Hepatocyte (in vitro differentiated cells): ENCODE measurements at regions not wholly inside any gene's neighbourhood (a gene's known extent, or its start where the extent isn't known, plus 50 kb on each side); places are given as distances from the start of the nearest gene placed in this dataset.

ENCODE experiments used
- DNase-seq: peaks from one replicate; pipeline ENCODE4 v3.0.0-alpha.2; 2016; ENCODE audit warnings: low spot score
- H2AFZ ChIP-seq: fragments of 200-600 bp; sonication (generic); 2 replicates; pipeline ENCODE4 v1.6.0; 2016; ENCODE audit warnings: antibody characterized with exemption, mild to moderate bottlenecking
- H3K27ac ChIP-seq: fragments of 200-600 bp; sonication (generic); 2 replicates; pipeline ENCODE4 v1.5.1; 2016; ENCODE audit warnings: mild to moderate bottlenecking
- H3K27me3 ChIP-seq: fragments of 200-600 bp; sonication (generic); 2 replicates; pipeline ENCODE4 v1.6.1; 2016
- H3K36me3 ChIP-seq: fragments of 200-600 bp; sonication (generic); replicated peaks from 2 replicates; pipeline ENCODE4 v1.5.1; 2016; ENCODE audit warnings: low read depth; ENCODE audit not compliant: insufficient read depth
- H3K4me1 ChIP-seq: fragments of 200-600 bp; sonication (generic); 2 replicates; pipeline ENCODE4 v1.5.1; 2016; ENCODE audit warnings: mild to moderate bottlenecking, moderate library complexity; ENCODE audit not compliant: insufficient read depth
- H3K4me2 ChIP-seq: fragments of 200-600 bp; sonication (generic); 2 replicates; pipeline ENCODE4 v1.6.0; 2016
- H3K4me3 ChIP-seq: fragments of 200-600 bp; sonication (generic); 2 replicates; pipeline ENCODE4 v1.5.1; 2016; ENCODE audit warnings: mild to moderate bottlenecking
- H3K79me2 ChIP-seq: fragments of 200-600 bp; sonication (generic); 2 replicates; pipeline ENCODE4 v1.6.0; 2017; ENCODE audit warnings: mild to moderate bottlenecking
- H3K9me2 ChIP-seq: fragments of 200-600 bp; sonication (generic); replicated peaks from 2 replicates; pipeline ENCODE4 v1.6.0; 2017; ENCODE audit warnings: mild to moderate bottlenecking; ENCODE audit not compliant: insufficient read depth
- H3K9me3 ChIP-seq: fragments of 200-600 bp; sonication (generic); 2 replicates; pipeline ENCODE4 v1.5.1; 2016; ENCODE audit warnings: low read depth, mild to moderate bottlenecking
- H4K20me1 ChIP-seq: fragments of 200-600 bp; sonication (generic); 2 replicates; pipeline ENCODE4 v1.6.0; 2016; ENCODE audit warnings: mild to moderate bottlenecking; ENCODE audit not compliant: insufficient read depth, poor library complexity, severe bottlenecking
- EZH2 ChIP-seq: fragments of 200-600 bp; sonication (generic); IDR thresholded peaks from 2 replicates; pipeline ENCODE4 v1.6.1; 2016; ENCODE audit warnings: antibody characterized with exemption, mild to moderate bottlenecking, borderline replicate concordance
- EZH2phosphoT487 ChIP-seq: fragments of 200-600 bp; sonication (generic); IDR thresholded peaks from one replicate; pipeline ENCODE4 v1.6.1; 2018; ENCODE audit warnings: antibody characterized with exemption, mild to moderate bottlenecking, low read depth, moderate library complexity; ENCODE audit not compliant: unreplicated experiment, severe bottlenecking
- WGBS: methylation state at CpG from one replicate; pipeline ENCODE4 v1.1.6; 2016; ENCODE audit warnings: low lambda C conversion rate; ENCODE audit errors: missing lambda C conversion rate; 5-methylcytosine and 5-hydroxymethylcytosine counted together
- TF ChIP-seq, protein P1 (sequence below): fragments of 200-600 bp; sonication (generic); IDR thresholded peaks from 2 replicates; pipeline ENCODE4 v1.5.1; 2016; ENCODE audit warnings: antibody characterized with exemption, mild to moderate bottlenecking; ENCODE audit not compliant: poor library complexity

- Histone ChIP-seq H3K27me3 (no peaks in the 10 kb centered on the region), H3K79me2 (no peaks in the 10 kb centered on the region), H3K4me3 (no peak overlapping the region), H3K36me3 (no peaks in the 10 kb centered on the region), H3K9me3 (no peaks in the 10 kb centered on the region), H3K9me2 (no peaks in the 10 kb centered on the region), H3K4me2 (no peak overlapping the region), H4K20me1 (no peaks in the 10 kb centered on the region), H2AFZ (no peak overlapping the region), H3K4me1 (peaks cover 9% of the 10 kb centered on the region), H3K27ac (no peak overlapping the region)
- no peak for DNase-seq
- WGBS, result 82% methylated on average over 9 of the region's 9 CpGs
- TF ChIP-seq EZH2 (no peak), EZH2phosphoT487 (no peak)
- TF ChIP-seq, protein P1, sequence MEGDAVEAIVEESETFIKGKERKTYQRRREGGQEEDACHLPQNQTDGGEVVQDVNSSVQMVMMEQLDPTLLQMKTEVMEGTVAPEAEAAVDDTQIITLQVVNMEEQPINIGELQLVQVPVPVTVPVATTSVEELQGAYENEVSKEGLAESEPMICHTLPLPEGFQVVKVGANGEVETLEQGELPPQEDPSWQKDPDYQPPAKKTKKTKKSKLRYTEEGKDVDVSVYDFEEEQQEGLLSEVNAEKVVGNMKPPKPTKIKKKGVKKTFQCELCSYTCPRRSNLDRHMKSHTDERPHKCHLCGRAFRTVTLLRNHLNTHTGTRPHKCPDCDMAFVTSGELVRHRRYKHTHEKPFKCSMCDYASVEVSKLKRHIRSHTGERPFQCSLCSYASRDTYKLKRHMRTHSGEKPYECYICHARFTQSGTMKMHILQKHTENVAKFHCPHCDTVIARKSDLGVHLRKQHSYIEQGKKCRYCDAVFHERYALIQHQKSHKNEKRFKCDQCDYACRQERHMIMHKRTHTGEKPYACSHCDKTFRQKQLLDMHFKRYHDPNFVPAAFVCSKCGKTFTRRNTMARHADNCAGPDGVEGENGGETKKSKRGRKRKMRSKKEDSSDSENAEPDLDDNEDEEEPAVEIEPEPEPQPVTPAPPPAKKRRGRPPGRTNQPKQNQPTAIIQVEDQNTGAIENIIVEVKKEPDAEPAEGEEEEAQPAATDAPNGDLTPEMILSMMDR, result no peak
These were observed 204.4 kb downstream of the TMX1 start for GRCh38 chr14:51444353-51445000.

- Histone ChIP-seq H3K4me1 (peaks cover 9% of the 10 kb centered on the region), H4K20me1 (no peaks in the 10 kb centered on the region), H2AFZ (no peak overlapping the region), H3K9me2 (no peaks in the 10 kb centered on the region), H3K79me2 (no peaks in the 10 kb centered on the region), H3K36me3 (no peaks in the 10 kb centered on the region), H3K9me3 (no peaks in the 10 kb centered on the region), H3K4me2 (no peak overlapping the region), H3K4me3 (no peak overlapping the region), H3K27me3 (no peaks in the 10 kb centered on the region), H3K27ac (no peak overlapping the region)
- DNase-seq, result no peak
- WGBS, result 94% methylated on average over 3 of the region's 3 CpGs
- TF ChIP-seq EZH2phosphoT487 (no peak), EZH2 (no peak)
- TF ChIP-seq, protein P1, result no peak
These were observed 204.9 kb downstream of the TMX1 start for GRCh38 chr14:51445001-51445390.

GRCh38 chr14:51446771-51447170 lies 204.9 kb upstream of the FRMD6 start:
- Histone ChIP-seq H3K27me3 (no peaks in the 10 kb centered on the region), H4K20me1 (no peaks in the 10 kb centered on the region), H3K79me2 (no peaks in the 10 kb centered on the region), H3K9me3 (no peaks in the 10 kb centered on the region), H3K9me2 (no peaks in the 10 kb centered on the region), H3K36me3 (no peaks in the 10 kb centered on the region), H3K4me1 (peaks cover 9% of the 10 kb centered on the region), H3K4me3 (no peak overlapping the region), H3K4me2 (no peak overlapping the region), H3K27ac (no peak overlapping the region), H2AFZ (no peak overlapping the region)
- no peak for DNase-seq
- no peak for TF ChIP-seq EZH2phosphoT487
- TF ChIP-seq EZH2, result no peak
- TF ChIP-seq, protein P1, result no peak
- 90% methylated on average over 3 of the region's 3 CpGs for WGBS

DNA sequence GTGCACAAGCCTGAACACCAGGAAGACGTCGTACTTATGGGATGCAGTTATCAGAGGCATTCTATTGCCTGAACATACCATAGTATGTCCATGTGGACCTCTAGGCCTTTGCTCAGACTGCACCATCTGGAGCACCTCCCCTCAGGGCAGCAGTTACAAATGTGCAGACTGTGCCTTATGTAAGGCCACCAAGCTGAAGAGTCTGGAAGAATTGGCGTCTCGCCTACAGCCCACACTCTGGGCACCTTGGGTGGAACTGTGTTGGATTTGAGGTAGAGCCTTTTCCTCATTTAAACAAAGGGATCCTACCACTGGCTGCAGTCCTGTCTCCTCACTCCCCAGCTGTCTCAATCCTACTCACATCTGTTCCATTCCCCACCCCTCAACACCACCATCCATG lies 204.3 kb upstream of the FRMD6 start:
- no peak overlapping the region for H3K4me3 ChIP-seq
- H3K79me2 ChIP-seq, result no peaks in the 10 kb centered on the region
- H3K27ac ChIP-seq, result no peak overlapping the region
- no peaks in the 10 kb centered on the region for H4K20me1 ChIP-seq
- DNase-seq, result no peak
- no peaks in the 10 kb centered on the region for H3K27me3 ChIP-seq
- no peaks in the 10 kb centered on the region for H3K36me3 ChIP-seq
- TF ChIP-seq EZH2phosphoT487, result no peak
- TF ChIP-seq, protein P1, result no peak
- no peak for TF ChIP-seq EZH2
- H2AFZ ChIP-seq, result no peak overlapping the region
- H3K4me1 ChIP-seq, result peaks cover 6% of the 10 kb centered on the region
- H3K4me2 ChIP-seq, result no peak overlapping the region
- no peaks in the 10 kb centered on the region for H3K9me3 ChIP-seq
- H3K9me2 ChIP-seq, result no peaks in the 10 kb centered on the region
- 89% methylated on average over 4 of the region's 4 CpGs for WGBS
